ENCODE measurements at regions not wholly inside any gene's neighbourhood (a gene's known extent, or its start where the extent isn't known, plus 50 kb on each side); places are given as distances from the start of the nearest gene placed in this dataset.

DNA sequence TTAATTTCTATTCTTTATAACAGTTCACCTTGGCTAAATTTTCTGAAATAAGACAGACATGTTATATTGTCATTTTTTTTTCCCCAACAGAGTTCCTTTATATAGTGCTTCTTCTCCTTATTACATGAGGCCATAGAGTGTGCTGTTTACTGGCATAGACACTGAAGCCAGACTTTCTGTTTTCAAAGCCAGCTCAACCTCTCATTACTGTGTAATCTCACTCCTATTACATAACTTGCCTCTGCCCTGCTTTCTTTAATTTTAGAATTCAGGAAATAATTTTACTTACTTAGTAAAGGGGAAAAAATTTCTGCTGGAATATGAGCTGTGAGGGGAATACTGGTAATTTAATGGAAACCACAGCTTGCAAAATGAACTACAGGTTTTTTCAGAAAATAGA, 1380.4 kb downstream of the SLITRK1 start:
- TF ChIP-seq MXI1 (conservative IDR thresholded peaks at IDR 0.05; ENCODE audit: poor library complexity, severe bottlenecking) = no peak
- no peak for TF ChIP-seq CTCF (IDR thresholded peaks at IDR 0.05; ENCODE audit: poor library complexity, severe bottlenecking)
- TF ChIP-seq REST (IDR thresholded peaks at IDR 0.05; ENCODE audit: borderline replicate concordance) = no peak
- no peak for TF ChIP-seq TAF1 (IDR thresholded peaks at IDR 0.05; ENCODE audit: low read depth)
- TF ChIP-seq EP300 (conservative IDR thresholded peaks at IDR 0.05; ENCODE audit: poor library complexity, severe bottlenecking) = no peak
